ENCODE measurements at regions not wholly inside any gene's neighbourhood (a gene's known extent, or its start where the extent isn't known, plus 50 kb on each side); places are given as distances from the start of the nearest gene placed in this dataset.

GRCh38 chr18:8948011-8948410, 154.5 kb upstream of the NDUFV2 start:
- H2AFZ ChIP-seq (ENCODE audit: low read depth, low read length) = no peak overlapping the region

GRCh38 chr18:8948471-8949149, 153.9 kb upstream of the NDUFV2 start:
- peak overlapping the region; percentile 42; the same call in 1 of the 2 replicates for H3K4me2 ChIP-seq (ENCODE audit: insufficient read depth, low read length)
- H3K27ac ChIP-seq (ENCODE audit: low read length) = peak overlapping the region; percentile 28; the same call in 1 of the 2 replicates
- no peak overlapping the region for H3K4me3 ChIP-seq (ENCODE audit: low read depth in 1 of 2, low read length in 2 of 2)
- peak overlapping the region; percentile 4; the same call in 1 of the 2 replicates for H2AFZ ChIP-seq (ENCODE audit: low read depth, low read length)
- H3K36me3 ChIP-seq (ENCODE audit: insufficient read depth, low read length) = no peaks in the 10 kb centered on the region
- H3K4me1 ChIP-seq (ENCODE audit: insufficient read depth, low read length) = peaks cover 51% of the 10 kb centered on the region
- no peaks in the 10 kb centered on the region for H3K27me3 ChIP-seq (ENCODE audit: insufficient read depth, low read length, poor library complexity)
- TF ChIP-seq CTCF (IDR thresholded peaks at IDR 0.05; ENCODE audit: borderline replicate concordance, extremely low read depth, low read length, poor library complexity, severe bottlenecking) (no peak), EZH2 (IDR thresholded peaks at IDR 0.05; ENCODE audit: borderline replicate concordance, low read depth, low read length, severe bottlenecking) (no peak)
- DNase-seq (no peak), ATAC-seq (ENCODE audit: insufficient read depth, low read depth) (peak; percentile 25)
- H3K79me2 ChIP-seq (ENCODE audit: insufficient read depth, low read length) = no peaks in the 10 kb centered on the region
- no peak overlapping the region for H3K9ac ChIP-seq (ENCODE audit: low read depth, low read length)
- H3K9me3 ChIP-seq (ENCODE audit: insufficient read depth, low read length, severe bottlenecking) = no peaks in the 10 kb centered on the region
- H4K20me1 ChIP-seq (ENCODE audit: insufficient read depth, low read length) = no peaks in the 10 kb centered on the region

More at GRCh38 chr18:8948011-8948410, 154.5 kb upstream of the NDUFV2 start:
- H3K36me3 ChIP-seq (ENCODE audit: insufficient read depth, low read length) = no peaks in the 10 kb centered on the region
- H3K27ac ChIP-seq (ENCODE audit: low read length) = peak overlapping the region; percentile 28; the same call in 1 of the 2 replicates
- peaks cover 51% of the 10 kb centered on the region for H3K4me1 ChIP-seq (ENCODE audit: insufficient read depth, low read length)
- H3K9ac ChIP-seq (ENCODE audit: low read depth, low read length) = no peak overlapping the region
- ATAC-seq (ENCODE audit: insufficient read depth, low read depth) = no peak
- no peak for TF ChIP-seq CTCF (IDR thresholded peaks at IDR 0.05; ENCODE audit: borderline replicate concordance, extremely low read depth, low read length, poor library complexity, severe bottlenecking)
- TF ChIP-seq EZH2 (IDR thresholded peaks at IDR 0.05; ENCODE audit: borderline replicate concordance, low read depth, low read length, severe bottlenecking) = no peak
- H4K20me1 ChIP-seq (ENCODE audit: insufficient read depth, low read length) = no peaks in the 10 kb centered on the region
- no peaks in the 10 kb centered on the region for H3K27me3 ChIP-seq (ENCODE audit: insufficient read depth, low read length, poor library complexity)
- H3K79me2 ChIP-seq (ENCODE audit: insufficient read depth, low read length) = no peaks in the 10 kb centered on the region
- no peaks in the 10 kb centered on the region for H3K9me3 ChIP-seq (ENCODE audit: insufficient read depth, low read length, severe bottlenecking)
- no peak overlapping the region for H3K4me2 ChIP-seq (ENCODE audit: insufficient read depth, low read length)
- DNase-seq = no peak
- no peak overlapping the region for H3K4me3 ChIP-seq (ENCODE audit: low read depth in 1 of 2, low read length in 2 of 2)

DNA sequence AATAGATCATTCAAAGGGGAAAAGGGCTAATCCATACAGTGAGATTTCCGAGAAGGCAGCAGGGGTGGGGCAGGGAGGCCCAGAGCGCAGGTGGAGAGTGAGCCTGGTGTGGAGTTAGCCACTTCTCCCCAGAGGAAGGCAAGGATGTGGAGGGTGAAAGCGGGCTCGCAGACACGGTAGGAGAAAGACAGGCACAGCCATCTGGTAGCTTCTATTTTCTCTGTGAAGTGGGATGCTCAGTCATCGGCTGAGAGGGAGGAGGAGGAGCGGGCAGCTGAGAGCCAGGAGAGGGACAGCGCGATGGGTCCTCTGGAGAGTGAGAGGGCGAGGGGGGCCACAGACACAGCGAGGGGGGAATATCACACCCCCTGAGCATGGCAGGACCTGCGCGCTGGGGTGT, 153.3 kb upstream of the NDUFV2 start:
- DNase-seq (peak; percentile 80), ATAC-seq (ENCODE audit: insufficient read depth, low read depth) (peak; percentile 79)
- Histone ChIP-seq H3K9me3 (ENCODE audit: insufficient read depth, low read length, severe bottlenecking) (no peaks in the 10 kb centered on the region), H3K27me3 (ENCODE audit: insufficient read depth, low read length, poor library complexity) (no peaks in the 10 kb centered on the region), H2AFZ (ENCODE audit: low read depth, low read length) (peak overlapping the region; percentile 4; the same call in 1 of the 2 replicates), H3K4me2 (ENCODE audit: insufficient read depth, low read length) (peak overlapping the region; percentile 42), H3K4me3 (ENCODE audit: low read depth in 1 of 2, low read length in 2 of 2) (no peak overlapping the region), H3K36me3 (ENCODE audit: insufficient read depth, low read length) (no peaks in the 10 kb centered on the region), H3K9ac (ENCODE audit: low read depth, low read length) (no peak overlapping the region), H3K4me1 (ENCODE audit: insufficient read depth, low read length) (peaks cover 51% of the 10 kb centered on the region), H3K27ac (ENCODE audit: low read length) (peak overlapping the region; percentile 46; the same call in 1 of the 2 replicates), H3K79me2 (ENCODE audit: insufficient read depth, low read length) (no peaks in the 10 kb centered on the region), H4K20me1 (ENCODE audit: insufficient read depth, low read length) (no peaks in the 10 kb centered on the region)
- TF ChIP-seq EZH2 (IDR thresholded peaks at IDR 0.05; ENCODE audit: borderline replicate concordance, low read depth, low read length, severe bottlenecking) (no peak), CTCF (IDR thresholded peaks at IDR 0.05; ENCODE audit: borderline replicate concordance, extremely low read depth, low read length, poor library complexity, severe bottlenecking) (no peak)

Measured in DND-41 (cell line).